Epithelial cell of esophagus (primary cell): ENCODE measurements at regions not wholly inside any gene's neighbourhood (a gene's known extent, or its start where the extent isn't known, plus 50 kb on each side); places are given as distances from the start of the nearest gene placed in this dataset.

ENCODE experiments used
- DNase-seq: peaks from one replicate; pipeline ENCODE4 v3.0.0; 2010; ENCODE audit warnings: low read depth
- H3K4me3 ChIP-seq: 2 replicates; pipeline ENCODE4 v1.5.1; 2011; ENCODE audit warnings: mild to moderate bottlenecking, low read length, control low read depth
- TF ChIP-seq, protein P1 (sequence below): IDR thresholded peaks from 2 replicates; pipeline ENCODE4 v1.5.1; 2011; ENCODE audit warnings: low read depth, mild to moderate bottlenecking, low read length, control low read depth, inconsistent platforms; ENCODE audit not compliant: insufficient read depth; ENCODE audit errors: missing control alignments

DNA sequence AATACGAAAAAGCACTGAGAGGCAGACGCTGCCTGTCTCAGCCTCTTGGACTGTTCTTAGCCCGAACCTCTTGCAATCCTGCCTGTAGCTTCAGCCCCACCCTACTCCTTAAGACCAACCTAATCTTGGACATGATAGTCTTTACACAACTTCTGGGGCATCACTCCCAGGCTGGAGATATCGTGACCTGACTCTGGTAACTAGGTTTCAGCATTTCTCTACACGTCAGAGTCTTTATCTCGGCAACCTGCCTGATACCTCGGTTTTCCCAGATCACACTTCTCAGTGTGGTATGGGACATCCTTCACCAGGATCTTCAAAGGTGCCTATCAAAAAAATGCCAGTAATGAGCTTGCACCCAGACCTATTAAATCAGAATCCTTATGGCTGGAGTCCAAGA is 590.2 kb upstream of the KCNMB2 start:
- H3K4me3 ChIP-seq = no peak overlapping the region
- TF ChIP-seq, protein P1, sequence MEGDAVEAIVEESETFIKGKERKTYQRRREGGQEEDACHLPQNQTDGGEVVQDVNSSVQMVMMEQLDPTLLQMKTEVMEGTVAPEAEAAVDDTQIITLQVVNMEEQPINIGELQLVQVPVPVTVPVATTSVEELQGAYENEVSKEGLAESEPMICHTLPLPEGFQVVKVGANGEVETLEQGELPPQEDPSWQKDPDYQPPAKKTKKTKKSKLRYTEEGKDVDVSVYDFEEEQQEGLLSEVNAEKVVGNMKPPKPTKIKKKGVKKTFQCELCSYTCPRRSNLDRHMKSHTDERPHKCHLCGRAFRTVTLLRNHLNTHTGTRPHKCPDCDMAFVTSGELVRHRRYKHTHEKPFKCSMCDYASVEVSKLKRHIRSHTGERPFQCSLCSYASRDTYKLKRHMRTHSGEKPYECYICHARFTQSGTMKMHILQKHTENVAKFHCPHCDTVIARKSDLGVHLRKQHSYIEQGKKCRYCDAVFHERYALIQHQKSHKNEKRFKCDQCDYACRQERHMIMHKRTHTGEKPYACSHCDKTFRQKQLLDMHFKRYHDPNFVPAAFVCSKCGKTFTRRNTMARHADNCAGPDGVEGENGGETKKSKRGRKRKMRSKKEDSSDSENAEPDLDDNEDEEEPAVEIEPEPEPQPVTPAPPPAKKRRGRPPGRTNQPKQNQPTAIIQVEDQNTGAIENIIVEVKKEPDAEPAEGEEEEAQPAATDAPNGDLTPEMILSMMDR = no peak
- no peak for DNase-seq

GRCh38 chr3:177946497-177946896 is 589.7 kb upstream of the KCNMB2 start:
- no peak for DNase-seq
- no peak overlapping the region for H3K4me3 ChIP-seq
- TF ChIP-seq, protein P1 = no peak

DNA sequence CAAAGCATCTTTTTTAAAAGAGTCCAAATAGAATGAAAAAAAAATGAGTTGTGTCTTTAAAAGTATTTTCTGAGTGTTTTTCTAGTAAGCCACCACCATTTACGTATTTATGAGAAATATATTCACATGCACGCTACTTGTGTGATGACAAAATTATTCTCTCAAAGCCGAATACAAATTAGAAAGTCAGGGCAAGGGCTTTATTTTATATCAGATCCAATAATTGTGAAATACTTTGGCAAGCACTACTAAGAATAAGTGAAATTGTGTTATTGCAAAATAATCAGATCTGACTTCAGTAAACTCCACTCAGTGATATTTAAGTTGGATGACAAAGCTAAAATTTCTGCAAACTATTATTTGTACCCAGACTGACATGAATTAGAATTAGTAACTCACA is 589.3 kb upstream of the KCNMB2 start:
- TF ChIP-seq, protein P1 = no peak
- DNase-seq = no peak
- no peak overlapping the region for H3K4me3 ChIP-seq

DNA sequence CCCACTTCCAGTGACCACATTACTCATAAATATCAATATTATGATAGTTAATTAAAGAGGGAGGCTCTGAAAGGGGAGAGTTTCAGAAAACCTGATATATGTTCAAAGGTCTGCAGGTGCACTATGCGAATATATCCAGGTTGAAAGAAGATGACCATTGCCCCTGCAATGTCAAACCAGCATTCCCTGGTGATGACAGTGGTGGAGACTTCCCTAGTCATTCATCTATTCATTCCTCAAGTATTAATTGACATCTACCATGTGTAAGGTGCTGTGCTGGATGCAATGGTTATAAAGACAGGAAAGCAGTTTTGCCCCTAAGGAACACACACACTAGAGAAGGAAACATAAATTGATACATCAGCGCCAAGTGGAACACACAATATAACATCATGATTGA is 588.3 kb upstream of the KCNMB2 start:
- no peak overlapping the region for H3K4me3 ChIP-seq
- DNase-seq = no peak
- TF ChIP-seq, protein P1 = no peak

- TF ChIP-seq, protein P1 = no peak
- no peak for DNase-seq
- H3K4me3 ChIP-seq = no peak overlapping the region
Measured at GRCh38 chr3:177948716-177949425, 587.4 kb upstream of the KCNMB2 start.

DNA sequence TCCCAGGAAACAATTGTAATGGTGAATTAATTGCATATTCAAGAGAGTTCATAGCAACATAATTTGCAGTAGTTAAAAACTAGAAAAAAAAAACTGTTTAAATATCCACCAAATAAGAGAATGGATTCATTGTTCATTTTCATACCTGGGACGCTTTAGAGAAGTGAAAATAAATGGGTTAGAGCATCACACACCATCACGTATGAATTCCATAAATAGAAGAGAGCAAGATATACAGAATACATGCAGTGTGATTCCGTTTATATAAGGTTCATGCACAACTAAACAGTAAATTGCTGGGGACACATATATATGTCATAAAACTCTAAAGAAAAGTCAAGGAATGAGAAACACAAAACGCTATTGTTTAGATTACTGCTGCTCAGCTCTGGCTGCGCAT is 577.0 kb upstream of the KCNMB2 start:
- no peak overlapping the region for H3K4me3 ChIP-seq
- TF ChIP-seq, protein P1 = no peak
- no peak for DNase-seq

DNA sequence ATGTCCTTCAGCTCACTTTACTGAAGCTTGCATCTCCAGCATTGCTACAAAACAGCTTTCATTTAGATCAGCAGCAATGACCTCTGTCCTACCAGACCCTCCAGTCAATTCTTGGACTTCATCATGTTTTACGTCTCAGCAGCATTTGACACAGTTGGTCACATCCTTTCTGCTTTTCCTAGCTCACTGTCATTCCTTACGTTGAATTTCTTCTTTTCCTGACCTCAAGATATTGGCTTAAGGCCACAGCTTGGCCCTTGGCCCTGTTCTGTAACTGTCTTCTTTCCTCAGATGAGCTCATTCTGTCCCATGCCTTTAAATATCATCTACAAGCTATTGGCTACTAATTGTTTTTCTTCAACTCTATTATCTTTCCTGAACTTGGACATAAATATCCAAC is 576.2 kb upstream of the KCNMB2 start:
- H3K4me3 ChIP-seq = no peak overlapping the region
- TF ChIP-seq, protein P1 = no peak
- no peak for DNase-seq
